ENCODE measurements at regions not wholly inside any gene's neighbourhood (a gene's known extent, or its start where the extent isn't known, plus 50 kb on each side); places are given as distances from the start of the nearest gene placed in this dataset.

- H3K9me3 Mint-ChIP-seq, result peaks cover 6% of the 10 kb centered on the region
- H3K27ac Mint-ChIP-seq, result no peak overlapping the region
- no peaks in the 10 kb centered on the region for H3K36me3 Mint-ChIP-seq
- no peak overlapping the region for H3K4me3 Mint-ChIP-seq
- no peaks in the 10 kb centered on the region for H3K4me1 Mint-ChIP-seq
- no peaks in the 10 kb centered on the region for H3K27me3 Mint-ChIP-seq
Observed at GRCh38 chr4:126718136-126718535, 914.6 kb upstream of the INTU start.

- Mint-ChIP-seq H3K4me1 (no peaks in the 10 kb centered on the region), H3K9me3 (peaks cover 6% of the 10 kb centered on the region), H3K27ac (no peak overlapping the region), H3K36me3 (no peaks in the 10 kb centered on the region), H3K4me3 (no peak overlapping the region), H3K27me3 (no peaks in the 10 kb centered on the region)
Observed at GRCh38 chr4:126719852-126720251, 912.9 kb upstream of the INTU start.

GRCh38 chr4:126725906-126726305 lies 906.9 kb upstream of the INTU start:
- Mint-ChIP-seq H3K9me3 (peaks cover 3% of the 10 kb centered on the region), H3K27ac (no peak overlapping the region), H3K4me3 (no peak overlapping the region), H3K4me1 (no peaks in the 10 kb centered on the region), H3K36me3 (no peaks in the 10 kb centered on the region), H3K27me3 (no peaks in the 10 kb centered on the region)

- no peak overlapping the region for H3K4me3 Mint-ChIP-seq
- H3K4me1 Mint-ChIP-seq, result no peaks in the 10 kb centered on the region
- no peaks in the 10 kb centered on the region for H3K27me3 Mint-ChIP-seq
- no peak overlapping the region for H3K27ac Mint-ChIP-seq
- no peaks in the 10 kb centered on the region for H3K36me3 Mint-ChIP-seq
- peaks cover 3% of the 10 kb centered on the region for H3K9me3 Mint-ChIP-seq
Observed at GRCh38 chr4:126727461-126727860, 905.3 kb upstream of the INTU start.

- Mint-ChIP-seq H3K4me1 (no peaks in the 10 kb centered on the region), H3K27me3 (no peaks in the 10 kb centered on the region), H3K4me3 (no peak overlapping the region), H3K27ac (no peak overlapping the region), H3K9me3 (peaks cover 3% of the 10 kb centered on the region), H3K36me3 (no peaks in the 10 kb centered on the region)
Observed at GRCh38 chr4:126731062-126731461, 901.7 kb upstream of the INTU start.

DNA sequence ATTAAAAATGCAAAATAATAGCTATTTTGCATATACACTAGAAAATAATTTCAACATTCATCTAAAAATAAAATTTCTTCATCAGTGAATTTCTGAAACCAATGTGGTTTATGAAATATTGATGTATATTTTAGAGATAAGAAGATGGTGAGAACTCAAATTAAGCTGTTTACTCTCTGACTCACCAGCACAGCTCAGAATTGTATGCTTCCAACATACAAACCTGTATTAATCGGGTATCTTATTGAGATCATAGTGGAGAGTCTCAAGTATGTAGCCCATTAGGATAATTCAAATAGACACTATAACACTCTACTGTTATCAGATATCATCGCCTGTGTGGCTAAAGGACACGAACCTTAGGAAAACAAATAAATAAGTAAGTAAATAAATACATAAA lies 899.5 kb upstream of the INTU start:
- Mint-ChIP-seq H3K4me1 (no peaks in the 10 kb centered on the region), H3K36me3 (no peaks in the 10 kb centered on the region), H3K4me3 (no peak overlapping the region), H3K27me3 (no peaks in the 10 kb centered on the region), H3K27ac (no peak overlapping the region), H3K9me3 (no peaks in the 10 kb centered on the region)

DNA sequence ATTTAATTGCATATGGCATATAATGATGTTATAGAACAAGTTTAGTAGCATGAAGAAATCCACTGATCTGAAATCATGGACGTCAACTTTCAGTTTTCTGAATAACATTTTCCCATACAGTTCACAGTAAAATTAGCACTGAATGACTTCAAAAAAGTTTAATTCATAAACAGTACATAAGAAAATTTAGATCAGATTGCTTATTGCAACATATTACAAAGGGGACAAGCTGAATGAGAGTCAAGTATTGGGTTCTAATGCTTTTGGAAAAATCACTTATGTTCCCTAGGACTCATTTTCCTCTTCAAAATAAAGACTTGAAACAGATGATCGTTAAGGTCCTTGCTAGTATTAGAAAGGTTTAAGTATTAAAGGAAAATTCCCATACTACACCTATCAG lies 898.3 kb upstream of the INTU start:
- Mint-ChIP-seq H3K36me3 (no peaks in the 10 kb centered on the region), H3K9me3 (no peaks in the 10 kb centered on the region), H3K27me3 (no peaks in the 10 kb centered on the region), H3K4me3 (no peak overlapping the region), H3K27ac (no peak overlapping the region), H3K4me1 (no peaks in the 10 kb centered on the region)

GRCh38 chr4:126735294-126736132 lies 897.2 kb upstream of the INTU start:
- H3K4me3 Mint-ChIP-seq, result no peak overlapping the region
- H3K27me3 Mint-ChIP-seq, result no peaks in the 10 kb centered on the region
- no peaks in the 10 kb centered on the region for H3K4me1 Mint-ChIP-seq
- no peaks in the 10 kb centered on the region for H3K9me3 Mint-ChIP-seq
- no peaks in the 10 kb centered on the region for H3K36me3 Mint-ChIP-seq
- no peak overlapping the region for H3K27ac Mint-ChIP-seq

DNA sequence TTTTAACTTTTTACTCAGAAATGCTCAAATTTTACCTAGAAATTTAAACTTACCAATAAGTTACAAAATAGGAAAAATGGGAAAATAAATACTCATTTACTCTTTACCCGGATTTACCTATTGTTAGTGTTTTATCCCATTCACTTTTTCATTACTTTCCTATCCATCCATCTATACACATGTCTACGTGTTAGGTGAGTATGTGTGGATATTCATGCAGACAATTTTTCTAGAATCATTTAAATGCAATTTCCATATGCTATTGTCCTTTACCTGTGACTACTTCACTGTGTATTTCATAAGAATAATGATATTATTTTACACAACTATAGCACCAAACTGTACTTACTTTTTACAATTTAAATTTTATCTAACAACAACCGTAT lies 896.6 kb upstream of the INTU start:
- Mint-ChIP-seq H3K36me3 (no peaks in the 10 kb centered on the region), H3K4me3 (no peak overlapping the region), H3K4me1 (no peaks in the 10 kb centered on the region), H3K27ac (no peak overlapping the region), H3K27me3 (no peaks in the 10 kb centered on the region), H3K9me3 (no peaks in the 10 kb centered on the region)

DNA sequence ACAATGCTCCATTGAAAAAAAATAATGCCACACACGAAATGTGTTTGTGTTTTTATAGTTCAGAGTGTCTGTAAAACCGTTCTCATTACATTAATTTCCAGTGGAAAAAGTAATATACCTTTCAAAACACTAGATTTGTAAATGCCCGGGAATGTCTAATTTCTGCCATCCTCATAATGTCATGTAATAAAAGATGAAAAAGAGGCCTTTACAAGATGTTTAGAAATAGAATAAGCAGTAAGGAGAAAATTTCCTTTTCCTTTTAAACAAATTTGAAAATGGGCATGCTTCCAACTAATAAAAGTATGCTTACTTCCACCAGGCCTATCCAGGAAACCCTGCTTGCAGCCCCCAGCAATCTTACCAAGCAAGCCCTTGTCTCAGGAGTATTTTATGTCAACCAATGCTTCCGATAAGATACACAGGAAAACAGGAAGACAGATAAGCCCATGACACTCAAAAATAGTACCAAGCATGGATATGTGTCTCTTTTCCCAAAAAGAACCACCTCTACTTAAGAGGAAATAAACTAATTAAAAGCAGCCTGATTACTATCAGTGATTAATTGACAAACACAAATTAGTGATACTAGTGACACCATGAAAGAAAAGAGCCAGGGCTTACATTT lies 894.7 kb upstream of the INTU start:
- Mint-ChIP-seq H3K36me3 (no peaks in the 10 kb centered on the region), H3K9me3 (no peaks in the 10 kb centered on the region), H3K4me3 (no peak overlapping the region)

DNA sequence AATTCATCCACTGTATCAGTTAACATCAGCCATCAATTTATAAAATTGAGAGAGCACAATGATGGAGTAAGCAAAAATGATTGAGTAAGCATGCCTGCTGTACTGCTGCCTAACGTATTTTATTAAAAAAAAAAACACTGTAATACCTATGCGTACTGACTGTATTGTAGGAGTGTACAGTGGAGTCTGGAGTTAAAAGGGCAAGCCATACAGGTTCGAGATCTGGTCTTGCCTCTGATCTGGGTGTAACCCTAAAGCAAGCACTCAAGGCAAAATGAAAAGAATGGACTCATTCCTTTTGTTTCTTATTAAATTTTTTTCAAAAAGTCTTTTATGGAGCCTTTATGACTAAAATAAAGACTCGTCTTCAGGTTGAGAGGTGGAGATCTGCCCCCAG lies 894.2 kb upstream of the INTU start:
- Mint-ChIP-seq H3K27me3 (no peaks in the 10 kb centered on the region), H3K27ac (no peak overlapping the region), H3K4me3 (no peak overlapping the region), H3K4me1 (no peaks in the 10 kb centered on the region), H3K36me3 (no peaks in the 10 kb centered on the region), H3K9me3 (no peaks in the 10 kb centered on the region)

More for the DNA sequence above, 894.7 kb upstream of the INTU start:
- Mint-ChIP-seq H3K27me3 (no peaks in the 10 kb centered on the region), H3K4me1 (no peaks in the 10 kb centered on the region), H3K27ac (no peak overlapping the region)

GRCh38 chr4:126738926-126739325 lies 893.8 kb upstream of the INTU start:
- H3K9me3 Mint-ChIP-seq, result no peaks in the 10 kb centered on the region
- H3K4me1 Mint-ChIP-seq, result no peaks in the 10 kb centered on the region
- H3K27me3 Mint-ChIP-seq, result no peaks in the 10 kb centered on the region
- no peak overlapping the region for H3K27ac Mint-ChIP-seq
- H3K36me3 Mint-ChIP-seq, result no peaks in the 10 kb centered on the region
- H3K4me3 Mint-ChIP-seq, result no peak overlapping the region

- Mint-ChIP-seq H3K9me3 (no peaks in the 10 kb centered on the region), H3K27ac (no peak overlapping the region), H3K27me3 (no peaks in the 10 kb centered on the region), H3K36me3 (no peaks in the 10 kb centered on the region), H3K4me3 (no peak overlapping the region), H3K4me1 (no peaks in the 10 kb centered on the region)
Observed at GRCh38 chr4:126740687-126741086, 892.1 kb upstream of the INTU start.

DNA sequence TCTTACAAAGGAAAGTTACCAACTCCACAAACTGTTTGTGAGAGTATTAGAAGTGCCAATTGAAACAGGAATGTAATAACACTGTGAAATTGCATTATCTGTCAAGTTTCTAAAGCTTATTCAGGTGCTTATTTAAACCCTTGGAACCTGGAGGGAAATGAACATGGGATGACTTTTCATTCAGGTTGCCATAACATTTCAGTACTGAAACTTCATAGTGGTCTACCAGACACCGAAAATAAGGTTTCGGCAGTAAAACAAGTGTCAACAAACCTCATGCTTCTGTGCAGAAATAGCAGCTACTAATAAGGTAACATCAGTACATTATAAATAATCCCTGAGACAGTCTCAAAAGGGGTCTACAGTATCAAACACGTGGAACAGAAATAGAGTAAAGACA lies 890.7 kb upstream of the INTU start:
- Mint-ChIP-seq H3K4me3 (no peak overlapping the region), H3K36me3 (no peaks in the 10 kb centered on the region), H3K27ac (no peak overlapping the region), H3K9me3 (peaks cover 6% of the 10 kb centered on the region), H3K4me1 (no peaks in the 10 kb centered on the region), H3K27me3 (no peaks in the 10 kb centered on the region)

GRCh38 chr4:126742885-126743284 lies 889.9 kb upstream of the INTU start:
- H3K4me1 Mint-ChIP-seq, result no peaks in the 10 kb centered on the region
- H3K27me3 Mint-ChIP-seq, result no peaks in the 10 kb centered on the region
- no peak overlapping the region for H3K4me3 Mint-ChIP-seq
- no peak overlapping the region for H3K27ac Mint-ChIP-seq
- no peaks in the 10 kb centered on the region for H3K36me3 Mint-ChIP-seq
- peaks cover 6% of the 10 kb centered on the region for H3K9me3 Mint-ChIP-seq

- H3K4me1 Mint-ChIP-seq, result no peaks in the 10 kb centered on the region
- no peak overlapping the region for H3K27ac Mint-ChIP-seq
- H3K4me3 Mint-ChIP-seq, result no peak overlapping the region
- H3K27me3 Mint-ChIP-seq, result no peaks in the 10 kb centered on the region
- H3K36me3 Mint-ChIP-seq, result no peaks in the 10 kb centered on the region
- peaks cover 13% of the 10 kb centered on the region for H3K9me3 Mint-ChIP-seq
Observed at GRCh38 chr4:126748736-126749135, 884.0 kb upstream of the INTU start.

All from activated naive CD4-positive, alpha-beta T cell treated with anti-CD3 and anti-CD28 coated beads, Interleukin-2, amount 50 U/mL, for 24 hours (primary cell).